ENCODE measurements at regions not wholly inside any gene's neighbourhood (a gene's known extent, or its start where the extent isn't known, plus 50 kb on each side); places are given as distances from the start of the nearest gene placed in this dataset.

DNA sequence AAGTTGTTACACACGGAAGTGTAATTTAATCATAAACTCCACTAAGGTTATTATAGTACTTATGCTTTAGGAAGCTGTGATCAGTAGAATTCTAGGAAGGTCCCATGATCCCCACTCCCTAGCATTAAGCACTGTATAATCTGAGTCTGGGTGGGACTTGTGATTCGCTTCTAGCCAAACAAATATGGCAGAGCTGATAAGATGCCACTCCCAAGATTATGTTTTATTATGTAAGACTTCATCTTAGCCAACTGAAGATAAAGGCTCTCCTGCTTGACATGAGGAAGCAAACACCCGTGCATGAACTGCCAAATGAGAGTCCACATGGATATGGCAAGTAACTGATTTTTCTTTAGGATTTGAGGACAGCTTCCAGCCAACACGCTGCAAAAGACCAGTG is 186.4 kb upstream of the NDST3 start:
- Histone ChIP-seq H3K27ac (ENCODE audit: low read depth, low read length) (no peak overlapping the region), H3K27me3 (ENCODE audit: insufficient read depth, low read length) (no peaks in the 10 kb centered on the region), H3K36me3 (ENCODE audit: control insufficient read depth in 1 of 2, insufficient read depth in 2 of 2, low read length in 2 of 2) (no peaks in the 10 kb centered on the region), H3K9ac (ENCODE audit: low read length) (no peak overlapping the region), H3K4me1 (ENCODE audit: control insufficient read depth in 1 of 2, insufficient read depth in 2 of 2, low read length in 2 of 2) (no peaks in the 10 kb centered on the region), H3K4me3 (replicated peaks in 1 of 2; ENCODE audit: low read depth in 1 of 2, low read length in 2 of 2) (no peak overlapping the region), H3K9me3 (ENCODE audit: control insufficient read depth in 1 of 2, insufficient read depth in 1 of 2, low read depth in 1 of 2, low read length in 2 of 2) (no peaks in the 10 kb centered on the region), H3K79me2 (ENCODE audit: insufficient read depth, low read length) (no peaks in the 10 kb centered on the region), H2AFZ (ENCODE audit: low read depth, low read length, poor library complexity, severe bottlenecking) (no peak overlapping the region), H4K20me1 (ENCODE audit: insufficient read depth) (no peaks in the 10 kb centered on the region), H3K9me2 (ENCODE audit: insufficient read depth) (no peaks in the 10 kb centered on the region), H3K4me2 (ENCODE audit: low read length) (no peak overlapping the region)
- TF ChIP-seq SRF (IDR thresholded peaks at IDR 0.05; ENCODE audit: low read depth) (no peak), EZH2phosphoT487 (IDR thresholded peaks at IDR 0.05; ENCODE audit: borderline replicate concordance) (no peak), CBX3 (IDR thresholded peaks at IDR 0.05; ENCODE audit: low read depth) (no peak), FOSL1 (IDR thresholded peaks at IDR 0.05; ENCODE audit: low read depth) (no peak), MAX (IDR thresholded peaks at IDR 0.05) (no peak), CEBPB (IDR thresholded peaks at IDR 0.05; ENCODE audit: low read depth) (no peak), EGR1 (IDR thresholded peaks at IDR 0.05; ENCODE audit: low read depth) (no peak), POLR2AphosphoS5 (IDR thresholded peaks at IDR 0.05; ENCODE audit: low read depth, low read length) (no peak), SIN3A (IDR thresholded peaks at IDR 0.05; ENCODE audit: low read depth) (no peak), TCF7L2 (IDR thresholded peaks at IDR 0.05; ENCODE audit: borderline replicate concordance, extremely low read depth, insufficient read depth, insufficient read length) (no peak), SP1 (IDR thresholded peaks at IDR 0.05; ENCODE audit: low read depth) (no peak), POLR2A (IDR thresholded peaks at IDR 0.05; ENCODE audit: borderline replicate concordance, extremely low read depth, insufficient read depth, insufficient read length) (no peak), YY1 (IDR thresholded peaks at IDR 0.05; ENCODE audit: extremely low read depth, insufficient replicate concordance, low read depth, low read length) (no peak), ZFX (IDR thresholded peaks at IDR 0.05) (no peak), ZNF274 (IDR thresholded peaks at IDR 0.05; ENCODE audit: low read depth, low read length) (no peak), JUND (IDR thresholded peaks at IDR 0.05) (no peak), ZBTB33 (IDR thresholded peaks at IDR 0.05; ENCODE audit: extremely low read depth, insufficient replicate concordance, low read length) (no peak)
- TF ChIP-seq, protein P1, sequence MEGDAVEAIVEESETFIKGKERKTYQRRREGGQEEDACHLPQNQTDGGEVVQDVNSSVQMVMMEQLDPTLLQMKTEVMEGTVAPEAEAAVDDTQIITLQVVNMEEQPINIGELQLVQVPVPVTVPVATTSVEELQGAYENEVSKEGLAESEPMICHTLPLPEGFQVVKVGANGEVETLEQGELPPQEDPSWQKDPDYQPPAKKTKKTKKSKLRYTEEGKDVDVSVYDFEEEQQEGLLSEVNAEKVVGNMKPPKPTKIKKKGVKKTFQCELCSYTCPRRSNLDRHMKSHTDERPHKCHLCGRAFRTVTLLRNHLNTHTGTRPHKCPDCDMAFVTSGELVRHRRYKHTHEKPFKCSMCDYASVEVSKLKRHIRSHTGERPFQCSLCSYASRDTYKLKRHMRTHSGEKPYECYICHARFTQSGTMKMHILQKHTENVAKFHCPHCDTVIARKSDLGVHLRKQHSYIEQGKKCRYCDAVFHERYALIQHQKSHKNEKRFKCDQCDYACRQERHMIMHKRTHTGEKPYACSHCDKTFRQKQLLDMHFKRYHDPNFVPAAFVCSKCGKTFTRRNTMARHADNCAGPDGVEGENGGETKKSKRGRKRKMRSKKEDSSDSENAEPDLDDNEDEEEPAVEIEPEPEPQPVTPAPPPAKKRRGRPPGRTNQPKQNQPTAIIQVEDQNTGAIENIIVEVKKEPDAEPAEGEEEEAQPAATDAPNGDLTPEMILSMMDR (IDR thresholded peaks at IDR 0.05 in 2 of 3, conservative IDR thresholded peaks at IDR 0.05 in 1 of 3; ENCODE audit: borderline replicate concordance in 1 of 3, insufficient read depth in 1 of 3, low read depth in 2 of 3, low read length in 2 of 3): no peak
- TF ChIP-seq, protein P2, sequence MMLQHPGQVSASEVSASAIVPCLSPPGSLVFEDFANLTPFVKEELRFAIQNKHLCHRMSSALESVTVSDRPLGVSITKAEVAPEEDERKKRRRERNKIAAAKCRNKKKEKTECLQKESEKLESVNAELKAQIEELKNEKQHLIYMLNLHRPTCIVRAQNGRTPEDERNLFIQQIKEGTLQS (IDR thresholded peaks at IDR 0.05): no peak
- ChIA-PET RAD21 (ENCODE audit: low non-redundant PET in 1 of 2, low total read pairs in 2 of 2, uncharacterized antibody in 2 of 2, unreplicated experiment in 2 of 2) (no interaction called here), CTCF (no interaction called here), POLR2A (no interaction called here)
- intact Hi-C loops (cut with micrococcal nuclease): no loop called here
- BruUV-seq (replicated peaks): no TSS peak
- no peak for DNase-seq (ENCODE audit: low read depth, low spot score)
- ATAC-seq: no peak

Measured in HCT116 (cell line).